ENCODE measurements at regions not wholly inside any gene's neighbourhood (a gene's known extent, or its start where the extent isn't known, plus 50 kb on each side); places are given as distances from the start of the nearest gene placed in this dataset.

DNA sequence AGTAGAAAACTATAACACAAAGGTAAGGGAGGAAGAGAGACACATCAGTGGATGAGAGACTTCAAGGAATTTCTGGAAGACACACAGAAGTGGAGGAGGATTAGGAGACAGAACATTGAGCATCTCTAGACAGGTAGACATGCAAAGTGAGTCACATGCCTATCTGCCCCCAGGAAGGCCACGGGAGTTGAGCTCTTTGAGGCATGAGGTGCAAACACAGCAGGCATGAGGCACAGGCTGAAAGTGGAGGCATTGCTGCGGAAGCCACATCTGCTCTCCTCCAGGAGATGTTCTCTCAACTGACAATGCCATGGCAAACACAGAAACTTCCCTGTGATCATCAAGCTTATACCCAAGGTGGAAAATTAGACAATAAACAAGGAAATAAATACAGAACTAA, 481.6 kb upstream of the MYT1L start:
- peak in 7 of 42 donors; percentile 8 to 67 (median 38) for DNase-seq
- intact Hi-C loops (cut with DNase I): no loop called here

DNA sequence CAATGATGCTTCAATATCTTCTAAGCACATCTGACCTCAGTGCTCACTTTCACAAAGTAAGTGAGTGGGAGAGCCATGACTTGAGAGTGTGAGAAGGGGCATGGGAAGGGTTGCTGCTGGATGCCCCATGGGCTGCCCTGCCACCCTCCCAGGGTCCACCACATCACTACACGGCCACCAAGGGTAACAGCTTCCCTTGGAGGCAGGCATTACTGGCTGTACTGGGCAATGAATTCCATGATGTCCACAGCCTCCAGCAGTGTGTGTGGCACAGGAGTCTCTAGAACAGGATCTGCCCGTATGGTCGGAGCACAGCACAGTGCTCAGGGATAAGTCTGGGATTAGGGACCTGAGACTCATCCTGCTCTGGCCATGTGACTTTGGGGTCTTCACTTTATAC, 481.0 kb upstream of the MYT1L start:
- peak in 3 of 42 donors; percentile 4 to 26 (median 8) for DNase-seq
- intact Hi-C loops (cut with DNase I): no loop called here

DNA sequence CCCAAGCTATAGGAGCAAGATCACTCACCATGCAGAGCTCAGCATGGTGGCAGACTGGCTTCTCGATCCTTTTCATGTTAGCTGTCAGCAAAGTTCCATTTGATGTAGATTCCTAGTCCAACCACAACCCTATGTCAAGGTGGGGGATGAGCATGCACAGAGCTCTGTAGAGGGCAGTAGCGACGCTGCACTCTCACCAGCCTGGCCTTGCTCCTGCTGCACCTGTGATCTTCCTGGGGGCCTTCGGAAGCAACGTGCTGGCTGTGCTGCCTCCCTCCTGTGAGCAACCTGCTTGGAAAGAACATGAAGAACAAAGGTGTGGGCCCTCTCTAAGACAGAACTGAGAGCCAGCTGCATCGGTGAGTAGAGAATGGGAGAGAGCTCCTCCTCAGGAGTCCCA, 479.4 kb upstream of the MYT1L start:
- intact Hi-C loops (cut with DNase I): no loop called here
- peak in 5 of 42 donors; percentile 8 to 25 (median 16) for DNase-seq

DNA sequence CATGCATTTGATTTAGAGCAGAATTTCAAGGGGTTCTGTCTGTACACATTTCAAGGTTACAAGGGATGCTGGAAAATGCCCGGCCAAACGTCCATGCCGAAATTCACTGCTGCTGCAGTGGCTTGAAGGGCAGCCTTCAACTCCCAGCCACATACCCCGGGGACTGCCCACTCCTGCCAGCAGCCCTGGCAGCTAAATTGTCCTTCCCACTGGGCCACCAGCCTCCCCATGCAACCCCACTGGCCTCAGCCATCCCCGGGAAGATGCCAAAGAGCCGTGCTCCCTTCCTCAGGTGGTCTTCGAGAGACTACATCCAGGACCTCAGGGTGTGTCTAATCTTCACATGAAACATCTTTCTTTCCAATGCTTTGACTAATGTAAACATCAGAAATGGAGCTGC, 478.7 kb upstream of the MYT1L start:
- intact Hi-C loops (cut with DNase I): no loop called here
- DNase-seq: peak in 5 of 42 donors; percentile 7 to 29 (median 20)

DNA sequence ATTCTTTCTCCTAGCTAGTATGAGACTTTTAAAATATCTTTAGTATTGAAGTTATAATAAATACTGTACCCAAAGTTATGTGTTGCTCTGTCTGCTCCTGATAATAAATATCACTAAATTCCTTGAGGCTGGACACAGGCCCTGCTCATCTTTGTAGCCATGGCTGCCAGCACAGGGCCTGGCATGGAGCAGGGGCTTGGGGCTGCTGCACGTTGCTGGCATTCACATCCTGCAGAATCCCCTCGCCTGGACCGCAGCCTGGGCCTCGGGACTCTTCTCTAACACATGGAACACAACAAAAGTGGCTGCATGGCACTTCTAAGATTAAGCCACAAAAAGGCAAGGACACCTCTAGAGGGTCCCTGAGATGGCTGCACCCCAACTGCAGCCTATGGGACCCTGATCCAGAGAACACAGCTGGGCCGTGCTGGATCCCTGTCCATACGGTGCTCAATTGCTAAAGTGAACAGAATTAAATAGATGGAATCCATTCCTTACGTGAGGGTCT, 477.5 kb upstream of the MYT1L start:
- DNase-seq: peak in 4 of 42 donors; percentile 8 to 31 (median 23)
- intact Hi-C loops (cut with DNase I): no loop called here

DNA sequence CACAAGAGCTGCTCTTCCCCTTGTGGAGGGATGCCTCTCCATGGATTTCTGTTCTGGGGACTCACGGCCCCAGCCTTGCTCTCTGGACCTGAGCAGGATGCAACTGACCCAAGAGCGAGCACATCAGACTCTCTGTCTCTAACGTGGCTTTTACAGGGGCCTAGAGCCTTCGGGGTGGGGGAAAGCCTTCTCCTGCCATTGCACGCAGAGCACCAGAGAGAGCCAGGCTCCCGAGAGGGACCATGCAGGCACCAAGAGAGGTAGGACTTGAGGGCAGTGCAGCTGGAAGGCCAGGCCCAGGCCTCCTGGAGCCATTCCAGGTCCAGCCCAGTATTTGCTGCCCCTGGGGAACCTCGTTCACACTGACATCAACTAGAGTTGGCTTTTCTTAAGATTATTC, 475.6 kb upstream of the MYT1L start:
- intact Hi-C loops (cut with DNase I): no loop called here
- peak in 3 of 42 donors; percentile 7 to 29 (median 22) for DNase-seq

DNA sequence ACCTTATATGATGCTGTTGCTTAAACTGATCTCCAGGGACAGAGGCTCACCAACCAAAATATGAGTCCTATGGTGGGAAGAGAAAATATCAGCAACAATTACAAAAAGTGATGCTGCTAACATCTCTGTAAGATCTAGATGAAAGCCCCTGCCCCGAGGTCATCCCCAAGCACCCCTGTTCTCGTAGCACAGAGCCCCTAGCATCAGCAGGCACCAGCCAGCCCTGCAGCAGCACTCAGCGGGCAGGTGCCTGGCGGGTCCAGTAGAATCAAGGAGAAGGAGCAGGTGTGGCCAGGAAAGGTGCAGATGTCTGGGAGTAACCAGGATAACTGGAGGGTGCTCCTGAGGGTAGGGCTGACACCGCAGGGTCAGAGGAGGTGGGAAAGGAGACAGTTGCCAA, 474.2 kb upstream of the MYT1L start:
- peak in 1 of 42 donors; percentile 19 for DNase-seq
- intact Hi-C loops (cut with DNase I): no loop called here

DNA sequence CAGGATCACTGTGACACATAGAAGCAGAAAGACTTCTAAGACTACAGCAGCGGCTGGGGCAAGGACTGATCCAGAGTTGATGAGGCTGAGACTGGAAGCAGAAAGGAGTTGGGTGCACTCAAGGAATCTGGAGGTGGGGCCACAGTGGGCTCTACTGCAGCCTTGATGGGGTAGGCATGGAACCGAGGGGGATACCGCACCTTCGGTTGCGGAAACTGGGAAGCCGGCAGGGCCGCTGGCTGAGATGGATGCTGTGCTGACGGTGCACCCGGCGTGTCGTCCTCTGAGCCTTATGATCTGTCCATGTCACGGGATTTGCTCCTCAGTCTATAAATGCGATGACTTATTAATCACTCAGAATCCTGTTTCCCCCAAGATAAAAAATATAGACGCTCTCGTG, 473.5 kb upstream of the MYT1L start:
- intact Hi-C loops (cut with DNase I): no loop called here
- peak in 3 of 42 donors; percentile 10 to 27 (median 18) for DNase-seq

DNA sequence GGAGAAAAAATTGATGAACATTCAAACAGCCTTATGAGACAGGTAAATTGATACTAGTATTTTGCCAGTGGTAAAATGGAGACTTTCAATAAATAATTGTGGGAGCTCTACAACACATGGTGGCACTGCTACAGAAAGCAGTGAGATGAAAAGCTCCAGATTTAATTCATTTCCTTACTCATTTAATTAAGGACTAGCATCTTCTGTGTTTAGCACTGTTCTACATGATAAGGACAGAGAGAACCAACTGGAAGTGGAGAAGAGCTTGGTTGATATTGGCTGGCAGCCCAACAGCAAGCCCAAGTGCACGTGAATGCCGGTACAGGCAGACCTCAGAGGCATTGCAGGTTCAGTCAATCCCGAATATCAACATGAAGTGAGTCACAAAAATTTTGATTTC, 470.4 kb upstream of the MYT1L start:
- DNase-seq: peak in 1 of 42 donors; percentile 30
- intact Hi-C loops (cut with DNase I): no loop called here

DNA sequence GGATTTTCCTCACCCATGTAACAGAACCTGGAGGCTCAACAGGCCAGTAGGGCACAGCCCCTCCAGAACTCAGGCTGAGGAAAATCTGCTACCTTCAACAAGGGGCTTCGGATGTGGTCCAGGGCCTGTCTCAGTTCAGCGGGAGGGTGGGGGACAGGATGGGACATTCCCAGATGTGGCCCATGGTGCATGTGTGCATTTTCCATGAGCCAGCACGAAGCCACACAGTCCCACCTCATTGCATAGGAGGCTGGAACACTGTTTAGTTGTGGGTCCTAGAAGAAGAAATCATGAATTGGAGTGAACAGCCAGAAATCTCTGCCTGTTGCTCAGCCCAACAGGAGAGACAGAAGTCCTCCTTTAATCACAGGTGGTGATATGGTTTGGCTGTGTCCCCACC, 469.6 kb upstream of the MYT1L start:
- intact Hi-C loops (cut with DNase I): no loop called here

DNA sequence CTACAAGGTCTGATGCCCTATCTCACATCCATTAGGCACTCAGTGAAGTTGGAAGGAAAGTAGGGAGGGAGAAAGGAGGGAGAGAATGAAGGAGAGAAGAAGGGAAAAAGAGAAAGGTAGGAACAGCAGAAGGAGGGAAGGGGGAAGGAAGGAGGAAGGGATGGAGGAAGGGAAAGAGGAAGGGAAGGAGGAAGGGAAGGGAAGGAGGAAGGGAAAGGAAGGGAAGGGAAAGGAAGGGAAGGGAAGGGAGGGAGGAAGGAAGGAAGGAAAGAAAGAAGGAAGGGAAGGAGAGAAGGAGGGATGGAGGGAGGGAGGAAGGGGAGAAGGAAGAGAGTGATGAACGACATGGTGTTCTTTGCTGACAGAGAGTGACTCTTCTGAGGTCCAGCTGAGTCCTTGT, 468.9 kb upstream of the MYT1L start:
- intact Hi-C loops (cut with DNase I): no loop called here
- DNase-seq: no peak

More for the DNA sequence above, 469.6 kb upstream of the MYT1L start:
- DNase-seq: peak in 1 of 42 donors; percentile 25

DNA sequence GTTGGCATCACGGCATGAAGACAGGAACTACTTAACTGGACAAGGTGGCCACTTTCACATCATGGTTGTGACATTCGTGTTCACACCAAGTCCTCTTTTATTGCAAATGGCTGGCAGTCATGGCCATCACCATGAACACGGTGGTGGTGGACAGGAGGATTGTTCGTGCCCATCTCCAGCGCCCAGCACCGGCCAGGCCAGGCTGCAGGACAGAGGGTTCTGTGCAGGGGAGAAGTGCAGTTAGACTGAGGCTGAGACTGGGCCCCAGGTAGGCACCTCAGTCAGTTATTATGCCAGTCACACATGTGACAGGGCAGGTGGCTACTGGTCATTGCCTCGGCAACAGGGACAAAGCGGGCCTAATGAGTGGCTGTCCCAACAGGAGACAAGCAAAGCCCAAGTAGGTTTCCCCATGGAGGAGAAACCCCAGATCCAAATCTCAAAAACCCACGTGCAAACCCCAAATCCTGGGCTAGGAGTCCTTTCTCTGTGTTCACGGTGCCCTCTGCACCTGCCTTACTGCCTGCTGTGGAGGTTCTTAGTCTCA, 468.1 kb upstream of the MYT1L start:
- intact Hi-C loops (cut with DNase I): no loop called here
- DNase-seq: peak in 2 of 42 donors; percentile 7 to 22

DNA sequence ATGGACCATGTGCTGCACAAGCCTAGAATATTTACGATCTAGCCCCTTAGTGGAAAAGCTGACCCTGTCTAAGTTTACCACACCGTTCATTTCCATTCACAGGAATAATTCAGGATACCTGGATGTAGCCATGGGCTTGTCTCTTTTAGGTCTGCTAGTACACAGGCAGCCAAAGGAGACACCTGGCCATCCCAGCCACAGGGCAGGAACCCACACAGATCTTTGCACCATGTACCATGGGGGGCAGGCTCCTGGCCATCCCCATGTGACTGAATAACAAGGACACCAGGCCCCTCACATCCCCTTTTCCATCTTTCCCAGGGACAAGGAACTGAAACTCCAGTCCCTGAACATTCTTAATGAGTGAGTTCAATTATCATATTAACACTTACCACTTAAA, 467.3 kb upstream of the MYT1L start:
- intact Hi-C loops (cut with DNase I): no loop called here

DNA sequence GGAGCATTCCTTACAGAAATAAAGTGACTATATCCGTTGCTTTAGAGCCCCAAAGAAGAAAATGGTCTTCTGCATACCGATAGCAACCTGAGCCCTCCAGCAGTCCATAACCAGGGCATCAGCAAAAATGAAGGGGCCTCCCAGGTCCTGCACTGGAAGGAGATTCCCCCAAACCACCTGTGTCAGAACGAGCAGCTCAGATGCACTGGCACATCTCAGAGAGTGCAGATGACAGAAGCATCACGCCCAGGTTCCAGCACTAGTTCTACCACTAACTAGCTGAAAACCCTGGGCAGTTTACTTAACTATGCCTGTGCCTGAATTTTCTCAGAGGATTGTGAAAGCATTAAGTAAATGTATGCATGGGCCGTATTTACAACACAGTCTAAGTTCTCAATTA, 466.7 kb upstream of the MYT1L start:
- DNase-seq: peak in 2 of 42 donors; percentile 13 to 30
- intact Hi-C loops (cut with DNase I): no loop called here

More for the DNA sequence above, 467.3 kb upstream of the MYT1L start:
- DNase-seq: peak in 1 of 42 donors; percentile 5

DNA sequence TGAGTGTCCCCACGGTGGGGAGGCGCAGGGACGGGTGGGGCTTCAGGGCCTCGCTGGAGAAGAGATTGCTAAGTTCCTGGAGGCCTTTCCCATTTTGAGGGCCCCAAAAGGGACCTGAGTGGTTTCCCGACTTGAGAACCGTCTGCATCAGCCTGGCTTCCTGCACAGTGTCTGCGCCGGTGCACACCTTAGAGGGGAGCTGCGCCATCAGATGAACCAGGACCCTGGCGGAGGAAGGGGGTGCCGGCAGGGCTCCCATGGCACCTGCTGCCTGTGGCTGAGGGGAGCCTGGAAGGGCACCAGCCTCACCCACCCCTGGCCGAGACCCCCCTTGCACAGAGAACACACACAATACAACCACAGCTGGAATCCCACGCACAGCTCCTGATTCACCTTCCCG, 465.1 kb upstream of the MYT1L start:
- DNase-seq: peak in 4 of 42 donors; percentile 4 to 28 (median 14)
- intact Hi-C loops (cut with DNase I): no loop called here

DNA sequence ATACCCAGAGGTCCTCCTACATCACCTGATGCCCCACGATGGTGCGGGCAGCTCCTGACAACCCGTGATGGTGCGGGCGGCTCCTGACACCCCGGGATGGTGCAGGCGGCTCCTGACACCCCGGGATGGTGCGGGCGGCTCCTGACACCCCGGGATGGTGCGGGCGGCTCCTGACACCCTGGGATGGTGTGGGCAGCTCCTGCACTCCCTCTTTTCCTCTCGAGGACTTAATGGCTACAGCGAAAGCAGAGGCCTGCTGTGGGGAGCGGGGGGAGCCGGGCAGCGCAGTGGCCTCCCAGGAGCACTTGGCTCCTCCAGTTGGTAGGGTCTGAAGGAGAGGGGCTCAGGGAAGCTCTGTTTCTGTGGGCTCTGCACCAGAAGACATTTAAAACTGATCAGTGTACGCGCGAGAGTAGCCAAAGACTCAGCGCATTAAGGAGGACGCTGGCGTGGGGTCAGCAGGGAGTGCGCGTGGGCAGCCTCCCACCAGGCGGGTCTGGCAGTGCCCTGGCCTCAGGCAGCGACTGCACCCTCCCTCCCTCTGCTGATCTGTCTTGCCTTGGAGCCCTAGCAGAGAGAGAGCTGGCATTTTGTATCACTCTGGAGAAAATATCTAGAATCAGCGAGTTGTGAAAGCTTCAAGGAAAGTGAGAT, 464.5 kb upstream of the MYT1L start:
- intact Hi-C loops (cut with DNase I): no loop called here
- peak in 4 of 42 donors; percentile 5 to 33 (median 20) for DNase-seq

DNA sequence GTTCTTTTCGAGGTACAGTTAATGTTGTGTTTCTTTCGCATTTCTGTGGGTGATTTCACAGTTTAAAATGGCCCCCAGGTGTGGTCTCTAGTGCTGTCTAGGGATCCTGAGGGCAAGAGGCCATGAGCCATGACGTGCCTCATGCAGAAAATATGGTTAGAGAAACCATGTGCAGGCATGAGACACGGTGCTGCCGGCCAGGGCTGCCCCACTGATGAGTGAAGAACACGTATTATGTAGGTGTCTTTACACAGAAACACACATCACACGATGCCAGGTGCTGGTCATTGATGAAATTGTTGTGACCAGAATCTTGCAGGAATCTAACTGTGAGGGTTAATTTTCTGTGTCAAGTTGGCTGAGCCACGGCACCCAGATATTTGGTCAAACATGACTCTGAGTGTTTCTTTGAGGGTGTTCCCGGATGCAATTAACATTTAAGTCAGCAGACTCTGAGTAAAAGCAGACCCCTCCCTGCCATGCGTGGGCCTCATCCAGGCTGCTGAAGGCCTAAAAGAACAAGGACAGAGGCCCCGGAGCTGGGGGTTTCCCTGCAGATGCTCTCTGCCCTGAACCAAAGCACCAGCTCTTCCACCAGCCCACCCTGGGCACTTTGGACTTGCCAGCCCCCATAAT, 463.0 kb upstream of the MYT1L start:
- intact Hi-C loops (cut with DNase I): no loop called here

DNA sequence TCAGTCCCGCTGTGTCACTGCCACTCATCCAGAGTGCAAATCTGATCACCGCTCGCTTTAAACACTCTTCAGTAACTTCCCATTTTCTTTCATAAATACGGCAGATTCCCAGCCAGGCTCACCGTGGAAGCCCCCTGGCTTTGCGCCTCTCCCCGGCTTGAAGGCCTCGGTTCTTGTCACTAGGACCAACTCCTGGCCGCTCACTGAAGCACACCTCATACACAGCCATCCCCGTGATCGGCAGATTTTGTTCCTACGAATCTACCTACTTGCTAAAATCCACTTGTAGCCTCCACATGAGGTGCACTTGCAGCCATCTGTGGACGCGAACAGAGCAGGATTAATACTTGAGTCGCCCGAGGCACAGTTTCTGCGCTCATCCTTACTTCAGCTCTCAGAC, 462.4 kb upstream of the MYT1L start:
- intact Hi-C loops (cut with DNase I): no loop called here
- DNase-seq: peak in 2 of 42 donors; percentile 27 to 32

More for the DNA sequence above, 463.0 kb upstream of the MYT1L start:
- DNase-seq: peak in 3 of 42 donors; percentile 1 to 23 (median 8)

DNA sequence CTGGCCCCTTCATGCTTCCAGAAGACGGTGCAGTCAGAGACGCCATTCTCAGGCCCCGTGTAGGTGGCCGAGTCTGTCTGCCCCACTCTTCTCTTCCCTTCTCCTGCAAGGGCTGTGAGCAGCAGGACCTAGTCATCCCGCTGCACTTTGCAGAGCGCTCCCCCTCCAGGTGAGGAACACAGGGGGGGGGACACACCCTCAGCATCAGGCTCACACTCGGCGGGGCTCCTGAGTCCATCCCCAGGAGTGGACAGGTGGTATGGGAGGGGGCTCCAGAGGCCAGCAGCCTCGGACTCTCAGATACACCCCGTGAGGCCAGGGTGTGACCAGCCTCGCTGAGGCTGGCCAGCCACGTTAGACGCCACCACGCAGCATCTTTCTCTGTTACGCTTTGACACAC, 460.5 kb upstream of the MYT1L start:
- peak in 2 of 42 donors; percentile 1 to 6 for DNase-seq
- intact Hi-C loops (cut with DNase I): no loop called here

DNA sequence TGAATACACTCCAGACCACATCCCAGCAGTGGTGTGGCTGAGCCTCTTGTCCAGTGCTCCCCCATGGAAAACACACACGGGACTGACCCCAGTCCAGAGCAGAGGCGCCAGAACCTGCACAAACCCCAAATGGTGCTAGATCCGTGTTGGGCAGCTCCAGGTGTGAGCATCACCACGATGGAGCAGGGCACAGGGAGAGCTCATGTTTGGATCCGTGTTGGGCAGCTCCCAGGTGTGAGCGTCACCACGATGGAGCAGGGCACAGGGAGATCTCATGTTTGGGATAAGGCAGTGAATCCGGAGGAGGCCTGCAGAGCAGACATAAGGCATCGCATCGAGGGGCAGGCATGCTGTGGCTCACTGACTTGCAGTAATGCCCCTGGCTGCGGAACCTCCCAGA, 460.0 kb upstream of the MYT1L start:
- DNase-seq: peak in 2 of 42 donors; percentile 4 to 25
- intact Hi-C loops (cut with DNase I): no loop called here
